ENCODE measurements at regions not wholly inside any gene's neighbourhood (a gene's known extent, or its start where the extent isn't known, plus 50 kb on each side); places are given as distances from the start of the nearest gene placed in this dataset.

DNA sequence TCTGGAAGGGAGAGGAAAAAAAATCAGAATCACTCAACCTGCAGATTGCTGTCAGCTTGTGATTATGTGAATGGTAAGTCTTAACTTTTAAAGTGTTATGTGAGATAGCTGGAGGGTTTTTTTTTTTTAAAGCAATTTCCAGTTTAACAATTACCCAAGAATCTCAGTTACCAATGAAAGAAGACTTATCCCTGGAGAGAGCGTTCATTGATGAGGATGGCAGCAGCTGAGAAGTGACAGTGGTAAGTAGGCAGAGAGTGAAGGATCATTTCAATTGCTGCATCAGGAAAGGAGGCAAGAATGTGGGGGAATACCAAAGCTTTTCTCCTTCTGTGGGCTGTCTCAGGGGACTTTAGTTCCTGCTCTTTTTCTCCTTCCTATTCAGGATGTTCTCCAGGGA lies 370.2 kb upstream of the C9orf72 start:
- H3K27me3 Mint-ChIP-seq: no peaks in the 10 kb centered on the region
- H3K27ac Mint-ChIP-seq: no peak overlapping the region
- CTCF ChIA-PET: no interaction called here
- TF ChIP-seq, protein P1, sequence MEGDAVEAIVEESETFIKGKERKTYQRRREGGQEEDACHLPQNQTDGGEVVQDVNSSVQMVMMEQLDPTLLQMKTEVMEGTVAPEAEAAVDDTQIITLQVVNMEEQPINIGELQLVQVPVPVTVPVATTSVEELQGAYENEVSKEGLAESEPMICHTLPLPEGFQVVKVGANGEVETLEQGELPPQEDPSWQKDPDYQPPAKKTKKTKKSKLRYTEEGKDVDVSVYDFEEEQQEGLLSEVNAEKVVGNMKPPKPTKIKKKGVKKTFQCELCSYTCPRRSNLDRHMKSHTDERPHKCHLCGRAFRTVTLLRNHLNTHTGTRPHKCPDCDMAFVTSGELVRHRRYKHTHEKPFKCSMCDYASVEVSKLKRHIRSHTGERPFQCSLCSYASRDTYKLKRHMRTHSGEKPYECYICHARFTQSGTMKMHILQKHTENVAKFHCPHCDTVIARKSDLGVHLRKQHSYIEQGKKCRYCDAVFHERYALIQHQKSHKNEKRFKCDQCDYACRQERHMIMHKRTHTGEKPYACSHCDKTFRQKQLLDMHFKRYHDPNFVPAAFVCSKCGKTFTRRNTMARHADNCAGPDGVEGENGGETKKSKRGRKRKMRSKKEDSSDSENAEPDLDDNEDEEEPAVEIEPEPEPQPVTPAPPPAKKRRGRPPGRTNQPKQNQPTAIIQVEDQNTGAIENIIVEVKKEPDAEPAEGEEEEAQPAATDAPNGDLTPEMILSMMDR (IDR thresholded peaks at IDR 0.05): no peak
- H3K4me3 Mint-ChIP-seq: no peak overlapping the region
- DNase-seq (no peak), ATAC-seq (no peak)
- no peaks in the 10 kb centered on the region for H3K4me1 Mint-ChIP-seq (ENCODE audit: low read depth)
- no peaks in the 10 kb centered on the region for H3K9me3 Mint-ChIP-seq
- intact Hi-C loops (cut with micrococcal nuclease): no loop called here
- no peaks in the 10 kb centered on the region for H3K36me3 Mint-ChIP-seq (ENCODE audit: low read depth)
- POLR2A ChIA-PET: no interaction called here

DNA sequence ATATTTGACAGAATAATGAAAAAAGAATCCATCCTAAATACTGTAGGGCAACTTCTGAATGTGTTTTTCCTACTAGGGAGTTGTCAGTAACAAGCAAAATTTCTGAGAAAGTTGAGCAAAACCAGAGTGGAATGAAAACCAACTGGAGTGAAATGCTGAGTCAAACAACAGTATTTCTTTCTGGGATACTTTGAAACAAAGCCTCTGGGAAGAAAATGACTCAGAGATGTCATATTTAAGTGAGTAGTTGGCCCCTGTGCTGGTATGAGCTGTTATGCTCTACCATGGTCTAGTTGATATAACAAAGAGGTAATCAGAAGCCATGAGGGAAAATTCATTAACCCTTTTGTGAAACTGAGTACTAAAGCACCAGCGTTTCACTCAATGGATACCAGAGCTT lies 372.1 kb upstream of the C9orf72 start:
- no peaks in the 10 kb centered on the region for H3K9me3 Mint-ChIP-seq
- ATAC-seq: no peak
- POLR2A ChIA-PET: no interaction called here

DNA sequence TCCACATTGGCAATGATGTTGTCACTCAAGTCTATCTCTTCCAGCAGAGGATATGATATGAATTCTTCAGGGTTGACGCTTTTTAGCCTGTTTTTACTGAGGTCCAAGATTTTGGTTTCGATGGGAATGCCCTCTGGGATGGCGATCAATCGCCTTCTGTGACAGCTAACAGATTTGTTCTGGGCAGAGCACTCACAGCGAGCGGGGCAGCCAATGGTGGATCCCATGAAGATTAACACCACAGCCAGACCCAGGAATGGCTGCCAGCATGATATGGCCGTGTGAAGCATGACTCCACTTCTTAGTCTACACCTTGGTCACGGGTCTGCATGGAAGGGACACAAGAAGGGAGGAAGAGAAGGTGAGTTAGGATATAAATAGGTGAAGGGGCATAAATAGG lies 377.1 kb upstream of the C9orf72 start:
- ATAC-seq (no peak), DNase-seq (no peak)
- H3K4me1 Mint-ChIP-seq (ENCODE audit: low read depth): no peaks in the 10 kb centered on the region
- H3K36me3 Mint-ChIP-seq (ENCODE audit: low read depth): no peaks in the 10 kb centered on the region
- H3K27ac Mint-ChIP-seq: no peak overlapping the region
- intact Hi-C loops (cut with micrococcal nuclease): no loop called here
- TF ChIP-seq, protein P1 (IDR thresholded peaks at IDR 0.05): no peak
- H3K27me3 Mint-ChIP-seq: no peaks in the 10 kb centered on the region
- no peaks in the 10 kb centered on the region for H3K9me3 Mint-ChIP-seq
- H3K4me3 Mint-ChIP-seq: no peak overlapping the region
- CTCF ChIA-PET: no interaction called here
- POLR2A ChIA-PET: no interaction called here

More for the DNA sequence above, 372.1 kb upstream of the C9orf72 start:
- no peaks in the 10 kb centered on the region for H3K4me1 Mint-ChIP-seq (ENCODE audit: low read depth)
- no peak overlapping the region for H3K4me3 Mint-ChIP-seq
- TF ChIP-seq, protein P1 (IDR thresholded peaks at IDR 0.05): no peak
- H3K36me3 Mint-ChIP-seq (ENCODE audit: low read depth): no peaks in the 10 kb centered on the region
- intact Hi-C loops (cut with micrococcal nuclease): no loop called here
- no peak for DNase-seq
- no peak overlapping the region for H3K27ac Mint-ChIP-seq
- no peaks in the 10 kb centered on the region for H3K27me3 Mint-ChIP-seq
- CTCF ChIA-PET: no interaction called here

DNA sequence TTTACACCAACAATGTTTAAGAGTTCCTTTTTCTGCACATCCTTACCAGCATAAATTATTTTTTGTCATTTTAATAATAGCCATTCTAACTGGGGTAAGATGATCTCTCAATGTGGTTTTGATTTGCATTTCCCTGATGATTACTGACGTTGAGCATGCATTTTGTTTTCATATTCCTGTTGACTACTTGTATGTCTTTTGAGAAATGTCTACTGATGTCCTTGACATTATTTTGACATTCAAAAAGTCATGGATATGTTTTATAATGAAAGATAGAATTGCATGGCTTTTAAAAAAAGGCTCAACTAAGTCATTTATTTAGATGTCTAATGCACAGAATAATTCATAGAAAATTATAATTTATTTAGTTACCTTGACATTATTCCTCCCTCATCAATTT lies 381.6 kb upstream of the C9orf72 start:
- ChIA-PET POLR2A (no interaction called here), CTCF (no interaction called here)
- DNase-seq: no peak
- TF ChIP-seq, protein P1 (IDR thresholded peaks at IDR 0.05): no peak
- no peaks in the 10 kb centered on the region for H3K4me1 Mint-ChIP-seq (ENCODE audit: low read depth)
- H3K27me3 Mint-ChIP-seq: no peaks in the 10 kb centered on the region
- intact Hi-C loops (cut with micrococcal nuclease): no loop called here
- no peaks in the 10 kb centered on the region for H3K36me3 Mint-ChIP-seq (ENCODE audit: low read depth)
- no peaks in the 10 kb centered on the region for H3K9me3 Mint-ChIP-seq
- no peak overlapping the region for H3K27ac Mint-ChIP-seq
- no peak for ATAC-seq
- no peak overlapping the region for H3K4me3 Mint-ChIP-seq

DNA sequence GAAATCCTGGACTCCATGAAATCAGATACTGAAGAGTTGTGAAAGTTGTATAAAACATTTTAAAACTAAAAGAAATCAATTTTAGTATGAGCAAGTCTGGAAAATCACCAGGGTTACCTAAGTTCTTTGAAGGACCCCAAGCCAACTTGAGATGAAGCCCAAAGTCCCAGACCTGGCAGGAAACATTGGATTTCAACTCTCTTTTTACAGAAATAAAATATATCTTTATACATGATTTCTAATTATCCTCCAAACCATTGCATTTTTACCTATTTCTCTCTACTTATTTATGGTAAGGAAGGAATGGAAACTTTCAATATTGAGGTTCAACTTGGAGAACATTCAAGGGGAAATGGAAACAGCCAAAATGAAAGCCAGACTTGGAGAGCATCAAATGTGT lies 390.6 kb upstream of the C9orf72 start:
- H3K36me3 Mint-ChIP-seq (ENCODE audit: low read depth): no peaks in the 10 kb centered on the region
- no peaks in the 10 kb centered on the region for H3K27me3 Mint-ChIP-seq
- DNase-seq (no peak), ATAC-seq (no peak)
- H3K27ac Mint-ChIP-seq: no peak overlapping the region
- intact Hi-C loops (cut with micrococcal nuclease): no loop called here
- no peaks in the 10 kb centered on the region for H3K9me3 Mint-ChIP-seq
- no peaks in the 10 kb centered on the region for H3K4me1 Mint-ChIP-seq (ENCODE audit: low read depth)
- no peak overlapping the region for H3K4me3 Mint-ChIP-seq
- TF ChIP-seq, protein P1 (IDR thresholded peaks at IDR 0.05): no peak
- ChIA-PET POLR2A (no interaction called here), CTCF (no interaction called here)
